Upper lobe of left lung (tissue), 4 donors: ENCODE measurements at regions not wholly inside any gene's neighbourhood (a gene's known extent, or its start where the extent isn't known, plus 50 kb on each side); places are given as distances from the start of the nearest gene placed in this dataset.

ENCODE experiments used
- EP300 ChIP-seq, 4 donors: sonication (generic); formaldehyde crosslinking; IDR thresholded peaks; one replicate each; pipeline ENCODE4 v1.5.1; 2017; ENCODE audit warnings: antibody characterized with exemption in 4 of 4, control low read depth in 2 of 4
- POLR2A ChIP-seq, 4 donors: fragments of 450-650 bp; IDR thresholded peaks; one replicate each; pipeline ENCODE4 v1.5.1; 2016 to 2017; ENCODE audit warnings: antibody characterized with exemption in 4 of 4, mild to moderate bottlenecking in 2 of 4
- POLR2AphosphoS5 ChIP-seq, 2 donors: sonication (generic); formaldehyde crosslinking; IDR thresholded peaks; one replicate each; pipeline ENCODE4 v1.5.1; 2017; ENCODE audit warnings: antibody characterized with exemption in 2 of 2
- TF ChIP-seq, protein P1 (sequence below), 6 experiments: fragments of 450-650 bp in 4 of 6; fragments of 200-600 bp in 2 of 6; sonication (generic) in 2 of 6; IDR thresholded peaks; one replicate each; pipeline ENCODE4 v1.5.1; 2016 to 2019; ENCODE audit warnings: antibody characterized with exemption in 6 of 6

DNA sequence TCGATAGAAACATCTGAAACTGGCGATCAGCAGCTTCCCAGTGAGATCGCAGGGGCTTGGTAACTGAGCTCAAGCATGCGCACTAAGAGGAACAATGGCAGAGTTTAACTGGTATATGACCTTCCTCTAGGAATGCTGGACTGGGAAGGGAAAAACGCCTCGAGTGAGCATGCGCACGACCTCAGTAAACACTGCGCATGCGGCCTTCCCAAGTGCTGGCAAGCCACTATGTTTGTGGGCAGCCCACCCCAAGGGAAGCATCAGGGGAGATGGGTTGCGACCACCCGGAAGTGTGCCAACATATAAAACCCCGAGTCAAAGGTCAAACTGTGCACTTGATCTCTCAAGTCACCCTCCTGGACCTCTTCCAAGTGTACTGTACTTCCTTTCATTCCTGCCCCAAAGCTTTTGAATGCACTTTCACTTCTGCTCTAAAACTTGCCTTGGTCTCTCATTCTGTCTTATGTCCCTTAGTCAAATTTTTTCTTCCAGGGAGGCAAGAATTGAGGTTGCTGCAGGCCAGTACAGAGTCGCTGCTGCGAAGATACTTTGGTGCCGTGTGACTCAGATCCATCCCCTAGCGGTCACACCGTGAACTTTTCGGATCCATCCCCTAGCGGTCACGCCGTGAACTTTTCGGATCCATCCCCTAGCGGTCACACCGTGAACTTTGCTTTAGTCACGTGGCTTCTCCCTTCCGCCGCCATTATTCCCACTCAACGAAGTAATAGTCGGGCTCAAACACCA, 243.3 kb downstream of the FAM43A start:
- TF ChIP-seq, protein P1, sequence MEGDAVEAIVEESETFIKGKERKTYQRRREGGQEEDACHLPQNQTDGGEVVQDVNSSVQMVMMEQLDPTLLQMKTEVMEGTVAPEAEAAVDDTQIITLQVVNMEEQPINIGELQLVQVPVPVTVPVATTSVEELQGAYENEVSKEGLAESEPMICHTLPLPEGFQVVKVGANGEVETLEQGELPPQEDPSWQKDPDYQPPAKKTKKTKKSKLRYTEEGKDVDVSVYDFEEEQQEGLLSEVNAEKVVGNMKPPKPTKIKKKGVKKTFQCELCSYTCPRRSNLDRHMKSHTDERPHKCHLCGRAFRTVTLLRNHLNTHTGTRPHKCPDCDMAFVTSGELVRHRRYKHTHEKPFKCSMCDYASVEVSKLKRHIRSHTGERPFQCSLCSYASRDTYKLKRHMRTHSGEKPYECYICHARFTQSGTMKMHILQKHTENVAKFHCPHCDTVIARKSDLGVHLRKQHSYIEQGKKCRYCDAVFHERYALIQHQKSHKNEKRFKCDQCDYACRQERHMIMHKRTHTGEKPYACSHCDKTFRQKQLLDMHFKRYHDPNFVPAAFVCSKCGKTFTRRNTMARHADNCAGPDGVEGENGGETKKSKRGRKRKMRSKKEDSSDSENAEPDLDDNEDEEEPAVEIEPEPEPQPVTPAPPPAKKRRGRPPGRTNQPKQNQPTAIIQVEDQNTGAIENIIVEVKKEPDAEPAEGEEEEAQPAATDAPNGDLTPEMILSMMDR (IDR thresholded peaks at IDR 0.05): peak in 4 of 6 experiments; percentile 29 to 92 (median 63)
- no peak for TF ChIP-seq EP300 (IDR thresholded peaks at IDR 0.05)
- TF ChIP-seq POLR2AphosphoS5 (IDR thresholded peaks at IDR 0.05): no peak
- no peak for TF ChIP-seq POLR2A (IDR thresholded peaks at IDR 0.05)
